NCI-H2227 (cell line): ENCODE measurements at regions not wholly inside any gene's neighbourhood (a gene's known extent, or its start where the extent isn't known, plus 50 kb on each side); places are given as distances from the start of the nearest gene placed in this dataset.
A peak's percentile ranks its signal among the peaks of the same experiment; 100 is the strongest.

ENCODE experiments used
- DNase-seq: peaks from one replicate; lab custom pipeline; 2025; ENCODE audit not compliant: unreplicated experiment; lab: John Stamatoyannopoulos, UW

DNA sequence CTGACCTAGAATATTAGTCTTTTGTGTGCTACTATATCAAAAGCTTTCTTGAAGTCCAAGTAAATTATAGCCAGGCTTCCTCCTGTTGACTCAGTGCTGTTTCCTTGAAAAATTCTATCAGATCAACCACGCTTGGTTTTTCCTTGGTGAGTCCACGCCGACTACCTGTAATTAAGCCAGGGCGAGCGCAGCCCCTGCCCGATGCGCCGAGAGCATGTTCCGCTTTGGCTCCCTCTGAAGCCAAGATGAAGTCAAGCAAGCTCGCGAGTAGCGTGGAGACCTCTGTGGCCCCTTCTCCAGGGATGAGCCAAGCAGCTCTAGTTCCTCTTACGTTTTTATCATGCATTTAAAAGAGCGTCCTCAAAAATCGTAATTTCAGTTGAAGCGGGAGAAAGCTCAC lies 641.2 kb downstream of the CDH26 start:
- no peak for DNase-seq

GRCh38 chr20:60600036-60600435 lies 641.8 kb downstream of the CDH26 start:
- DNase-seq = no peak

- DNase-seq = no peak
These were observed 628.0 kb upstream of the CDH4 start for GRCh38 chr20:60624066-60624465.

DNA sequence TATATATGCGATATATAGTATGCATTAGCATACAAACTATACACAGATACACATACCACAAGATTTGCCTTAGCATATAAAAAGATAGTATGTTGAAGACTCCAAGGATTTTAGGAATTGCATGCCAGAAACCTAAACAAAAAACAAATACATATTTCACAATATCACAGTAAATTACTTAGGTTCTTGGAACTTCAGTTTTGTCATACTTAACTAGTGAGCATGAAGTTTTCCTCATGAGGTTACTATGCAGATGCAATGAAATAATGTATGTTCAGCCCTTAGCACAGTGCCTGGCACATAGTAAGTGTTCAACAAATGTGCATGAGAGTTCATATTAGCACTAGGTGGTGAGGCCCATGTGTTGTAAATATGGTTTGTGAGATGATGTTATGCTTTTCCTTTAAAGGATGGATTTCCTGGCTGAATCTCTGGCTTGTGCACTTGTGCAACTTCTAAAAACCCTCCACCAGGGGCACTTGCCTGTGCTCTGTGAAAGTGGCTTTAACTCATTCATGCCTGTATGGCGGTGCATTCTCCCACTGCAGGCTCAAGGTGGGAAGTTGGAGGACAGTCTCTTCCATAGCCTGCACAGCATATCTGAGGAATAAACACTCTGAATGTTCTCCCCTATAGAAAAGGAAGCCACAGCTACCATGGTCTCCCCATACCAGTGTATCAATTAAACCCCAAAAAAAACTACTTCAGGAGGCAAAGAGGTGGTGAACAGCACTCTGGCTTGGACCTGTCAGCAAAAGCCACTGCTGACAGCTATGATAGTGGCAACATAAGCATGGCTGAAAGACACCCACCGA lies 624.1 kb upstream of the CDH4 start:
- DNase-seq = no peak

- no peak for DNase-seq
These were observed 623.3 kb upstream of the CDH4 start for GRCh38 chr20:60628749-60629148.

DNA sequence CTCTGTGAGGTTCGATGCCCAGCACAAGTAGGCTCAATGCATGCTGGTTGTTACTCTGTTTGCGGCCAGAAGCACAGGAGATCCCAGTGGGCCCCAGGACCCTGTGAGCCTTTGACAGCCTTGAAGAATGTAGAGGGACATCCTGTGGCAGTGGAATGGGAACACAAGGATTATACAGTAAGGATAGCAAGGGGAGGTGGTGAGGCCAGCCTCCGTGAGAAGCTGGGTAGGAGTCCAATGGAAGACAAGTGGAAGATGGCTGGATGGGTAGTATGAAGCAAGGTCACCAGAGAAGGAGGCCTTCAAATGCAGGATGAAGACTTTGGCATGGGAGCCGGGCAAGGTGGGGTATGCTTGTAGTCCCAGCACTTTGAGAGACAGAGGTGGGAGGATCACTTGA lies 622.9 kb upstream of the CDH4 start:
- DNase-seq = no peak

DNA sequence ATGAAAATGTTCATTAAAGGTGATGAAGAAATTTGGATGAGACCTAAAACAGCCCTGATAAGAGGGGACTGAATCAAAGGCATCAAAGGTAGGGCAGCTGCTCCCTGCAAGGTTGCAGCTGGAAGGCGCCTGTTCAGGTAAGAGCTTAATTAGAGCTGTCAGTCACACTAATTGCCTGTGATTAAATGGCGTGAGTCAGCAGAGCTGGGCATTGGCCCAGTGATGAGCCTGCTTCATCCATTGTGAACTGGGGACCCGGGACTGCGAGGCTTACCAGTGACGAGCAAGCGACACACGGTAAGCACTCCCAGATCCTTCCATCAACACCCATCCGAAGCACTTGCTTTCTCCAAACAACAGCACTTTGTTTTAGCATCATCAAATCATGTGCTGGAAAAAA lies 621.5 kb upstream of the CDH4 start:
- peak; percentile 76 for DNase-seq

DNA sequence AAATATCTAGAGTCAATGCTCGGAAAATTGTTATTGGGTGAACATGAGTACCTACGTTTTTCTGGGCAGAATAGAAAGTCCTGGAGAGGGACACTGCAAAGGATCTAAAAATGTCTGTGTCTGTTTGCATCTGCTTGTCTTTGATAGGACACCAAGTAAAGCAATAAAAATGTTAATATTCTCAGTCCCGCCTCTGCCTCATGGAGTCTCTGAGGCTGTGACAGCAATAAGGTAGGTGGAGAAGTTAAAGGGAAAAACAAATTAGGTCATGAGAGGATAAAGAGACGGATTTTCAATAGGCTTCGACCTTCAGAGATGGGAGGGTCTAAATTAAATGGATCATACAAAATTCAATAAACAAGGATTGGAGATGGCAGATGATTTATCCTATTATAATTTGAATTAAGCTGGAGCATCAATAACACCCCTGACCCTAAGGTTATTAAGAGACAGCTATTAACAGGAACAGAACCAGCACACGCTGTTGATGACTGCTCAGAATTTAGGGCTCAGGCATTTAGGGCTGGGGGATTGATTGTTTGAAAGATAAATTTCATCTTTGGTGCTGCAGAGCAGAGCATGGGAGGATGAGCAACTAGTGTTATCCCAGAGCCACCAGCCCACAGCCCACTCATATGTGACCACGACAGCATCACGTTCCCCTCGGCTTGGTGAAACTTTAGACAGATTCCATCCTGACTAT lies 620.3 kb upstream of the CDH4 start:
- no peak for DNase-seq

DNA sequence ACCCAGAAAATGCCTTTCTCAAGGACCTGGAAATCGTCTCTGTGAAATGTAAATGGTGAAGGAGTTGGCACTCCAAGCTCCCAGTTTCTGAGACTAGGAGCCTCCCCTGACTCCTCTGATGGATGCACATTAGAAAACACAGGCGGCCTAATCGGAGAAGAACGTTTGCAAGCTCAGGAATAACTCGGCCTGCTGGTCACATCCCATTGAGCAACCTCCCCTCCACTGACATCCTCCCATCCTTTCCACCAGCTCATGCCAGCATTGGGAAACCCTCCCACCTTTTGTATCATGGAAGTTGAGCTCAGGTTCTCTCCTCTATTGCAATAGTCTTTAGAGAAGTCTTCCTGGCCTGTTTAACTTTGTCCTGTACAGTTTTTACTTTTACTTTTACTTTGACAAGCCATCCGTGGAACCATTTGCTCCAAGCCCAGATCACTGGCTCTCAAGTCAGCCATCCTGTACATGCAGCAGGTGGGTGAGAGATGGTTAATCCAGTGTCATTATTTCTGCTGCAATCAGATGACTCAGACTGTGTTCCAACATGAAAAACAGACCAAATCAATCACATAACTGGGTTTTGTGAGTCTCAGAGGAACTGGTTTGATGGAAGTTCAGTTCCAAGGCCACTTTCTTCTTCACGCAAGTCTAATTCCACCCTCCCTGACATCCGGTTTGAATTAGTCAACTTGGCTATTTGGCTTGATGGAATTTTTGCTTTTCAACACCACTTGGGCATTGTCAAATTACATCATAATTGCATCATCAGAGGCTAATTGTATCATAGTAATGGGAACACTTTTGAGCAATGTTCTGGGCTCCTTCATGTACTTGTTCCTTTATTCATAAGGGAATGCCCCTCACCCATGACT lies 619.4 kb upstream of the CDH4 start:
- no peak for DNase-seq

DNA sequence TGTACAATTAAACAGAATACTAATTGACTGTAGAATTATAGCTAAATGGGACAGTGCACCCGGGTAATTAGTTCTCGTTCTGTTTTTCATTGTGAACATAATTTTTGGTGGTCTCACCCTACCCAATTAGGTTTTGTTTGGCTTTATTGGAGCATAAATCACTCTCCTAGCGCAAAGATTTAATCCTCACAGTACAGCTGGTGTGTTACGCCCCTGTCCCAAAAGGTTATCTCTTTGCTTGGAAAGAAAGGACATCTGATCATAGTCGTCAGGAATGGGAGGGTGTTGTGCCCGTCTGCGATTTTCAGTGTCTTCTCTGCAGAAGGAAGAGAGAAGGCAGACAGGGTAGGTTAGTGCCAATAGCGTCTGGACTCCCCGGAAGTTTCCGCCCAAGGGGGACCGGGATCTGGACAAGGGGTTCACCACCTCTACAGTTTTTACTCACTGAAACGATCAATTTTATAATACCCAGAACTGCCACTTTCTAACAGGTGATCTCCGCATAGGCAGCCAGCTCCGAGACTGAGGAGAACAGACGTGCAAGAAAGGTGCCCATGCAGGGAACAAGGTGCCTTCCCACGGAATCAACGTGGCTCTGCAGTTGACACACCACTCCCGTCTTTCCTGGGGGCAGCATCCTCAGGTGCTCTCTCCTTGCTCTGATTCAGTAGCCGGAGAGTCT lies 617.4 kb upstream of the CDH4 start:
- DNase-seq = no peak

GRCh38 chr20:60636417-60636816 lies 615.6 kb upstream of the CDH4 start:
- no peak for DNase-seq

- no peak for DNase-seq
These were observed 614.3 kb upstream of the CDH4 start for GRCh38 chr20:60637801-60638200.

DNA sequence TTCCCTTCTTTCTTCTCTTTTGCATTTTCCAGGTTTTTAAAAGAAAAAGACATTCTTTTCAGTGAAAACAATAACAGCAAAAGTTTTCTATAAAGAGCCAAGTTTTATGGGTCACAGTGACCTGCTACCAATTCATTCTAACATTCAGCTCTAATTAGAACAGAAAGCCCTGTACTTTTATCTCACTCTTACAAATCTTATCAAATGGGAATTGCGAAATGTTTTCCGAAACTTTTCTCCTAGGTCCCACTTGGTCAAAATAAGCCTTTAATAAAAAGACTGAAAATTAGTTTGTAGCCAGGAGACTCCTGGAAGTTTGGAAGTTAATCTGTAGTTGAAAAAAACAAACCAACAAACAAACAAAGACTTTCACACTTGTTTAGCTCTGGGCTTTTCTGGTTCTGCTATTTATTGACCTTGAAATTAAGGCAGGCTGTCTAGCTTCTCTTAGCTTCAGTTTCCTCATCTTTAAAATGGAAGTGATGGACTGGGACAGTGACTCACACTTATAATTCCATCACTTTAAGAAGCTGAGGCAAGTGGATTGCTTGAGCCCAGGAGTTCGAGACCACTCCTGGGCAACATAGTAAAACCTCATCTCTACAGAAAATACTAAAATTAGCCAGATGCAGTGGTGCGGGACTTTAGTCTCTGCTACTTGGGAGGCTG lies 613.5 kb upstream of the CDH4 start:
- no peak for DNase-seq

GRCh38 chr20:60641879-60642447 lies 610.1 kb upstream of the CDH4 start:
- DNase-seq = no peak

DNA sequence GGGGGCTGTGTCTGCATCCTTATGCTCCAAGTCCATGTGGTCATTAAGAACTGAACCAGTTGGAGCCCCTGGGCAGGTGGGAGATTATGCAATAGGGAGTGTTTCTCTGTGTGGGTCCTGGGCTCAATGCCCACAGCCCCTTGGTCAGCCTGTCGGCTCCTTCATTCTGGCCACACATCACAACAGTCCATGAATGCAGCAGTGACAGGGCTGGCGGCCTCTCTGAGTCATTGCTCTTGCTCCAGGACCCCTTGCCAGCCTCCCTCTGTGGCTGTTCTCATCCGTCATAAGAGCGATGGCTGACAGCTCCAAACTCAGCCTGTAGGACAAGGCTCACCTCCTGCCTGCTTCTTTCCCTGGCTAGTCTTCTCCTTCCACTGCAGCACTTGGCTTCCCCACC lies 609.5 kb upstream of the CDH4 start:
- no peak for DNase-seq

DNA sequence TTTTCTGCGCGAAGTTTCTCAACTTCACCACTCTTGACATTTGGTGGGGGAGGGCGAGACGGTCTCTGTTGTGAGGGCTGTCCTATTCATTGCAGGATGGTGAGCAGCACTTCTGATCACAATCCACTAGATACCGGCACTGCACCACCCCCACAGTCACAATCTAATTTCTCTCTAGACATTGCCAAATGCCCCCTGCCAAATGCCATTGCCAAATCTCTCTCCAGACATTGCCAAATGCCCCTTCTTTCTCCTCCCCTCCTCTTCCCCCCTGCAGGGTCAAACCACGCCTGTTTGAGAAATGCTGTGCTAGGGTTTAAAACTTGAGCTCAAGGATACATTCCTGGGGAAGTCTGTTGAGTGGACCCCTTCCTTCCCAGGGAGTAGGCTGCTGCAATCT lies 603.5 kb upstream of the CDH4 start:
- no peak for DNase-seq

DNA sequence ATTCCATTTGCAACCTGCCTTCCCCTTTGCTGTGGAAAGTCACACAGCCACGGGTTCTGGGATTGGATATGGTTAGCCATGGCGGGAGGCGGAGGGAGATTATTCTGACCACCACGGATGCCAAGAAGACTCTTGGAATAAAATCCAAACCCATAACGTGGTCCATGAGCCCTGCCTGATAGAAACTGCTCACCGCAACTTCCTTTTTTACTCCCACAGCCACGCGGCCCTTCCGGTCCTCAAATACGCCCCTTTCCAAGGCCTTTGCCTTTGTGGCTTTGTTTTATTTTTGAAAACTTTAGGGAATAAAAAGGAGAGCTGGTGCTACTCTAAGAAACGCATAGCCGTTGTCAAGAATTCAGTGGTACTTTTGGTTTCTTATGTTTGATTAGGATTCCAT lies 602.5 kb upstream of the CDH4 start:
- no peak for DNase-seq

DNA sequence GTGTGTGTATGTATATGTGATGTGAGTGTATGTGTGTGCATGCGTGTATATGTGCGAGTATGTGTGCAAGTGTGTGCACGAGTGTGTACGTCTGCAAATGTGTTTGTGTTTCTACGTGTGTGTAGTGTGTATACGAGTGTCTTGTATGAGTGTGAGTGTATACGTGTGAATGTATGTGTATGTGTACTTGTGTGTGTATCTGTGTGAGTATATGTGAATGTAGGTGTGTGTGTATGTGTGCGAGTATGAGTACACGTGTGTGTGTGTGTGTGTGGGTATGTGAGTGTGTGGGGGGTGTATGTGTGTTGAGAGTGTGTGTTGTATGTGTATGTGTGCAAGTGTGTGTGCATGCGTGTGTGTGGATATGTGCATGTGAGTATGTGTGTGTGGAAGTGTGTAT lies 602.0 kb upstream of the CDH4 start:
- no peak for DNase-seq

DNA sequence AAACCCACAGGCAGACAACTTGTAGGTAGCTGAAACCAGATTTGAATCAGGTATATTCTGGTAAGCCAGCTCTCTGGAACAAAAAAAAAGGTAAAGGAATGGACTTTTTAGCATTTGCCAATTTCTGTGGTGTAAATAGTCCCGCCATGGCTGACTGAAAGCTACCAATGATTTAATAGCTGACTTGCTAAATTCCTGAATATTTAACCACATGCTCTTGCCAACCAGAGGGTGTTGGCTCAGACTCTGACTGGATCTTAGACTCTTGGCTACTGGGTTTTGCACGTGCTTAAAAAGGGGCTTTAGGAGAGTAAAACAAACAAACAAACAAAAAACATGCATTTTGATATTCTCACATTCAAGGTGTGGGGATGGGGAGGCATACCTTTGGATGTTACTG lies 600.0 kb upstream of the CDH4 start:
- DNase-seq = no peak

GRCh38 chr20:60652615-60653014 lies 599.4 kb upstream of the CDH4 start:
- no peak for DNase-seq
